MCF 10A (cell line): ENCODE measurements at regions not wholly inside any gene's neighbourhood (a gene's known extent, or its start where the extent isn't known, plus 50 kb on each side); places are given as distances from the start of the nearest gene placed in this dataset.

Experiments used
- BruUV-seq: library from RNA; stranded (reverse); fragments of 400-500 nt; replicated peaks from 2 replicates; lab custom pipeline; 2021; lab: Mats Ljungman, UMichigan
- CTCF ChIA-PET: fragments of 300-600 bp; sonication (Branson Sonifier 250); formaldehyde crosslinking; extraction: SDS; loops from one replicate; lab custom pipeline; 2021; ENCODE audit warnings: antibody characterized with exemption, inconsistent platforms; lab: Yijun Ruan, JAX
- POLR2A ChIA-PET: fragments of 300-600, 350-650 bp; sonication (Branson Sonifier 250); formaldehyde crosslinking; extraction: SDS; loops from one replicate; lab custom pipeline; 2020; ENCODE audit warnings: antibody characterized with exemption, inconsistent platforms; lab: Yijun Ruan, JAX
- DNase-seq: peaks from one replicate; pipeline ENCODE4 v3.0.0-alpha.2; 2018; ENCODE audit not compliant: unreplicated experiment
- H3K27ac Mint-ChIP-seq: one replicate; pipeline ENCODE4 v1.8.0; 2022; ENCODE audit warnings: mild to moderate bottlenecking, low read depth, mixed read lengths; ENCODE audit not compliant: unreplicated experiment
- H3K27me3 Mint-ChIP-seq: one replicate; pipeline ENCODE4 v1.8.0; 2022; ENCODE audit warnings: mixed read lengths; ENCODE audit not compliant: insufficient read depth, unreplicated experiment
- H3K36me3 Mint-ChIP-seq: one replicate; pipeline ENCODE4 v1.8.0; 2022; ENCODE audit warnings: mild to moderate bottlenecking, moderate library complexity, mixed read lengths; ENCODE audit not compliant: insufficient read depth, unreplicated experiment
- H3K4me1 Mint-ChIP-seq: one replicate; pipeline ENCODE4 v1.8.0; 2022; ENCODE audit warnings: mixed read lengths; ENCODE audit not compliant: insufficient read depth, unreplicated experiment
- H3K4me3 Mint-ChIP-seq: one replicate; pipeline ENCODE4 v1.8.0; 2022; ENCODE audit warnings: mild to moderate bottlenecking, moderate library complexity, mixed read lengths; ENCODE audit not compliant: unreplicated experiment
- H3K9me3 Mint-ChIP-seq: one replicate; pipeline ENCODE4 v1.8.0; 2022; ENCODE audit warnings: mixed read lengths; ENCODE audit not compliant: unreplicated experiment
- intact Hi-C: fragments of 100-400 bp; cut with micrococcal nuclease; formaldehyde crosslinking; loops from 2 replicates; pipeline ENCODE4 v1.14.1; 2022
- TF ChIP-seq, protein P1 (sequence below): fragments of 200-600 bp; IDR thresholded peaks from one replicate; pipeline ENCODE4 v1.8.0; 2022; ENCODE audit warnings: antibody characterized with exemption, mild to moderate bottlenecking; ENCODE audit not compliant: unreplicated experiment

DNA sequence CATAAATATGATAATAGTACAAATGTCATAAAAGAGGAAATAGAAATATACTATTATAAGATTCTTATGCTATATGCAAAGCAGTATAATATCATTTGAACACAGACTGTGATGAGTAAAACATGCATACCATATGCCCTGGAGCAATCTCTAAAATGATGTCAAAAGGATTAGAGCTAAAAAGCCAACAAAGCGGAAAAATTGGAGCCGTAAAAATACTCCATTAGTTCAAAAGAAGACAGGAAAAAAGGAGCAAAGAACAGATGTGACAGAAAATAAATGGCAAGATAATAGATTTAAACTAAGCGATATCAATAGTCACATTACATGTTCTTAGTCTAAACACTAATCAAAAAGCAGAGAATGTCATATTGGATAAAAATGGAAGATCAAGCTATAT is 191.0 kb upstream of the PLPP4 start:
- Mint-ChIP-seq H3K36me3 (no peaks in the 10 kb centered on the region), H3K9me3 (no peaks in the 10 kb centered on the region), H3K4me1 (no peaks in the 10 kb centered on the region), H3K27ac (no peak overlapping the region), H3K4me3 (no peak overlapping the region), H3K27me3 (peaks cover 57% of the 10 kb centered on the region)
- BruUV-seq = no TSS peak
- intact Hi-C loops = no loop called here
- POLR2A ChIA-PET = no interaction called here
- no peak for DNase-seq
- CTCF ChIA-PET = no interaction called here
- TF ChIP-seq, protein P1, sequence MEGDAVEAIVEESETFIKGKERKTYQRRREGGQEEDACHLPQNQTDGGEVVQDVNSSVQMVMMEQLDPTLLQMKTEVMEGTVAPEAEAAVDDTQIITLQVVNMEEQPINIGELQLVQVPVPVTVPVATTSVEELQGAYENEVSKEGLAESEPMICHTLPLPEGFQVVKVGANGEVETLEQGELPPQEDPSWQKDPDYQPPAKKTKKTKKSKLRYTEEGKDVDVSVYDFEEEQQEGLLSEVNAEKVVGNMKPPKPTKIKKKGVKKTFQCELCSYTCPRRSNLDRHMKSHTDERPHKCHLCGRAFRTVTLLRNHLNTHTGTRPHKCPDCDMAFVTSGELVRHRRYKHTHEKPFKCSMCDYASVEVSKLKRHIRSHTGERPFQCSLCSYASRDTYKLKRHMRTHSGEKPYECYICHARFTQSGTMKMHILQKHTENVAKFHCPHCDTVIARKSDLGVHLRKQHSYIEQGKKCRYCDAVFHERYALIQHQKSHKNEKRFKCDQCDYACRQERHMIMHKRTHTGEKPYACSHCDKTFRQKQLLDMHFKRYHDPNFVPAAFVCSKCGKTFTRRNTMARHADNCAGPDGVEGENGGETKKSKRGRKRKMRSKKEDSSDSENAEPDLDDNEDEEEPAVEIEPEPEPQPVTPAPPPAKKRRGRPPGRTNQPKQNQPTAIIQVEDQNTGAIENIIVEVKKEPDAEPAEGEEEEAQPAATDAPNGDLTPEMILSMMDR = no peak

DNA sequence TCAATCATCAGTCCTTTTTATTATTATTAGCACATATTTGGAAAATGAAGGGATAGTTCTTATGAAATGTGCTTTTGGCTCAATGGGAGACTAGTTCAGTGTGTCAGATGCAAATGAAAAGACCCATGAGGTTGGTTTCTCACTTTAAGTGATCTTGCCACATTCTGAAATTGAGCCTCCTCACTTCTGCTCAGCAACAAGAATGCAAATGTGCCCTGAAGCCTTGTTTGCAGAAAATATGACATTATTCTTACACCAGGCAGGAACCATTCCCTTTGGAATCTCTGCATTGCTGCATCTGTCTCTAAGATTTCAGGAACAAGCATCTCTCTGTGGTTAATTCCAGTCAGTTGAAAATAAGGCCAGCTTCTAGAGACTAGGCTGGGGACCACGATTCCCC is 186.1 kb upstream of the PLPP4 start:
- no peaks in the 10 kb centered on the region for H3K4me1 Mint-ChIP-seq
- H3K27me3 Mint-ChIP-seq = peaks cover 9% of the 10 kb centered on the region
- BruUV-seq = no TSS peak
- H3K9me3 Mint-ChIP-seq = no peaks in the 10 kb centered on the region
- H3K36me3 Mint-ChIP-seq = no peaks in the 10 kb centered on the region
- intact Hi-C loops = no loop called here
- DNase-seq = no peak
- ChIA-PET POLR2A (no interaction called here), CTCF (no interaction called here)
- TF ChIP-seq, protein P1 = no peak
- H3K4me3 Mint-ChIP-seq = no peak overlapping the region
- H3K27ac Mint-ChIP-seq = no peak overlapping the region

DNA sequence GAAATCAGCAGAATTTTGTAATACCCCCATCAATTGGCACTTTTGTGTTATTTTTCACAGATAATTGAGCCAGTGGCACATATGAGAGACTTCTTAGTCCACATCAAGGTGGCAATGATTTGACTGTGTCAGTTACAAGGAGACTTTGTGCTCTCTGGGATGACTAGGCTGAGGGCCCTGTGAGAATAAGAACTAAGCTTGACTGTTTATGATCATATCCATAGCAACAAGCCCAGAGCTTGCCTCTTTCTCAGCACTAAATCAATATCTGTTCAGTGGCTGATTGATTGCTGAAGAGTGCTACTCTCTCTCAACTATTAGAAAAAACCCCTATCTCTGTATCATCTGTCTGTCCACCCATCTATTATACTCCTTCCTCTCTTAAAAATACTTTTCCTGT is 185.3 kb upstream of the PLPP4 start:
- H3K27ac Mint-ChIP-seq = no peak overlapping the region
- no peak for DNase-seq
- H3K4me1 Mint-ChIP-seq = no peaks in the 10 kb centered on the region
- H3K36me3 Mint-ChIP-seq = no peaks in the 10 kb centered on the region
- ChIA-PET POLR2A (no interaction called here), CTCF (no interaction called here)
- no peak overlapping the region for H3K4me3 Mint-ChIP-seq
- intact Hi-C loops = no loop called here
- H3K9me3 Mint-ChIP-seq = no peaks in the 10 kb centered on the region
- TF ChIP-seq, protein P1 = no peak
- H3K27me3 Mint-ChIP-seq = peaks cover under 1% of the 10 kb centered on the region
- no TSS peak for BruUV-seq

DNA sequence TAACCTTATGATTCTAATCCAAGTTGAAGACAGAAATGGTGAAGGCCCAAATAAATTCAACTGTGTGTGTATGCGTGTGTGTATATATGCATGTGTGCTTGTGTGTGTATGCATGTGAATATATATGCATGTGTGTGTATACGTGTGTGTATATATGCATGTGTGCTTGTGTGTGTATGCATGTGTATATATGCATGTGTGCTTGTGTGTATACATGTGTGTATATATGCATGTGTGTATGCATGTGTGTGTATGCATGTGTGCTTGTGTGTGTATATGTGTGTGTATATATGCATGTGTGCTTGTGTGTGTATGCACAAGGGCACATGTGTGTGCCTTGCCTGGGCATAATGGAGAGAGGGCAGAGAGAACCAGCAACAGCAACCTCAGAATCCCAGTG is 184.7 kb upstream of the PLPP4 start:
- Mint-ChIP-seq H3K9me3 (no peaks in the 10 kb centered on the region), H3K4me1 (no peaks in the 10 kb centered on the region), H3K36me3 (no peaks in the 10 kb centered on the region), H3K27me3 (no peaks in the 10 kb centered on the region), H3K4me3 (no peak overlapping the region), H3K27ac (no peak overlapping the region)
- DNase-seq = no peak
- ChIA-PET POLR2A (no interaction called here), CTCF (no interaction called here)
- TF ChIP-seq, protein P1 = no peak
- no TSS peak for BruUV-seq
- intact Hi-C loops = no loop called here
